Stimulated activated CD8-positive, alpha-beta memory T cell treated with anti-CD3 and anti-CD28 coated beads, Interleukin-4, amount 100 ng/mL, for 4 hours (primary cell): ENCODE measurements at regions not wholly inside any gene's neighbourhood (a gene's known extent, or its start where the extent isn't known, plus 50 kb on each side); places are given as distances from the start of the nearest gene placed in this dataset.
"Not testable (repeated sequence)": the region's sequence is repeated elsewhere in the genome, so short reads cannot be mapped to it uniquely, and the experiment has no call there.

Source experiments
- DNase-seq, 2 donors: peaks; one replicate each; pipeline ENCODE4 v3.0.0-alpha.2; 2020; ENCODE audit warnings: low read depth in 2 of 2, low spot score in 1 of 2

- DNase-seq, result no peak
These were observed 424.0 kb upstream of the NECTIN3 start for GRCh38 chr3:110647586-110647985.

GRCh38 chr3:110650741-110651140 lies 420.9 kb upstream of the NECTIN3 start:
- no peak for DNase-seq

- no peak for DNase-seq
These were observed 416.6 kb upstream of the NECTIN3 start for GRCh38 chr3:110654843-110655502.

GRCh38 chr3:110656394-110657025 lies 415.1 kb upstream of the NECTIN3 start:
- no peak for DNase-seq

- DNase-seq, result no peak
These were observed 407.5 kb upstream of the NECTIN3 start for GRCh38 chr3:110664148-110664547.

GRCh38 chr3:110666495-110666894 lies 405.1 kb upstream of the NECTIN3 start:
- no peak for DNase-seq

- no peak for DNase-seq
These were observed 404.4 kb upstream of the NECTIN3 start for GRCh38 chr3:110667216-110667615.

- DNase-seq, result no peak
These were observed 401.2 kb upstream of the NECTIN3 start for GRCh38 chr3:110670407-110670806.

- DNase-seq, result no peak
These were observed 394.1 kb upstream of the NECTIN3 start for GRCh38 chr3:110677506-110677905.

GRCh38 chr3:110679285-110679684 lies 392.3 kb upstream of the NECTIN3 start:
- DNase-seq, result no peak

- DNase-seq, result no peak
These were observed 391.2 kb upstream of the NECTIN3 start for GRCh38 chr3:110680450-110680849.

GRCh38 chr3:110684466-110684865 lies 387.1 kb upstream of the NECTIN3 start:
- no peak for DNase-seq

GRCh38 chr3:110685630-110686029 lies 386.0 kb upstream of the NECTIN3 start:
- no peak for DNase-seq

- DNase-seq, result no peak
These were observed 384.9 kb upstream of the NECTIN3 start for GRCh38 chr3:110686701-110687100.

- no peak for DNase-seq
These were observed 384.5 kb upstream of the NECTIN3 start for GRCh38 chr3:110687138-110687537.

- no peak for DNase-seq
These were observed 373.7 kb upstream of the NECTIN3 start for GRCh38 chr3:110697961-110698360.

GRCh38 chr3:110704332-110704731 lies 367.3 kb upstream of the NECTIN3 start:
- DNase-seq, result not testable (repeated sequence)

- no peak for DNase-seq
These were observed 363.5 kb upstream of the NECTIN3 start for GRCh38 chr3:110708156-110708555.

GRCh38 chr3:110710156-110710555 lies 361.5 kb upstream of the NECTIN3 start:
- DNase-seq, result no peak

GRCh38 chr3:110710603-110711002 lies 361.0 kb upstream of the NECTIN3 start:
- no peak for DNase-seq

- DNase-seq, result no peak
These were observed 360.3 kb upstream of the NECTIN3 start for GRCh38 chr3:110711130-110711832.

GRCh38 chr3:110711851-110712516 lies 359.6 kb upstream of the NECTIN3 start:
- no peak for DNase-seq
